ENCODE measurements at regions not wholly inside any gene's neighbourhood (a gene's known extent, or its start where the extent isn't known, plus 50 kb on each side); places are given as distances from the start of the nearest gene placed in this dataset.

DNA sequence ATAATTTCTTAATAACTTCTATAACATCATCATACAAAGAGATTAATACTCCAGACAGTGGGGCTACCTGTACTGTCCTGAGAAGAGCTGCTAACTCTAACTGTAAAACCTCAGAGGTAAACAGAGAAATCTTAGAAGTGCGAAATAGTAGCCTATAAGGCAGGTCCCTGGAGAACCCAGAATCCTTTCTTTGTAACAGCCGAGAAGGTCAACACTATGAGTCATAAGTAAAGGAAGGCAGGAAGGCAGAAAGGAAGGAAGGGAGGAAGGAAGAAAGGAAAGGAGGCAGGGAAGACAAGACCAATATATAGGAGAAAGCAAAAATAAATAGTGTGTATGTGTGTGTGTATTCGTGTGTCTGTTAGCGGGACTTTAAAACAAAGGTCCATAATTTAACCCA lies 540.6 kb downstream of the ZWINT start:
- TF ChIP-seq POLR2A (IDR thresholded peaks at IDR 0.05) (no peak), EP300 (IDR thresholded peaks at IDR 0.05) (no peak), CTCF (IDR thresholded peaks at IDR 0.05) (no peak)
- H3K4me1 ChIP-seq (ENCODE audit: insufficient read depth) = no peaks in the 10 kb centered on the region
- no peaks in the 10 kb centered on the region for H3K27me3 ChIP-seq
- DNase-seq = no peak
- WGBS, 3 donors = 81 to 91% (median 83%) methylated on average over 4 of the region's 4 CpGs
- no peaks in the 10 kb centered on the region for H3K9me3 ChIP-seq
- no peak overlapping the region for H3K4me3 ChIP-seq
- intact Hi-C loops (cut with DNase I) = no loop called here
- H3K36me3 ChIP-seq = no peaks in the 10 kb centered on the region
- no peak overlapping the region for H3K27ac ChIP-seq

- Histone ChIP-seq H3K9me3 (no peaks in the 10 kb centered on the region), H3K4me3 (no peak overlapping the region), H3K4me1 (ENCODE audit: insufficient read depth) (no peaks in the 10 kb centered on the region), H3K27me3 (no peaks in the 10 kb centered on the region), H3K27ac (no peak overlapping the region), H3K36me3 (no peaks in the 10 kb centered on the region)
- intact Hi-C loops (cut with DNase I) = no loop called here
- 72 to 84% (median 79%) methylated on average over 3 of the region's 3 CpGs for WGBS, 3 donors
- TF ChIP-seq EP300 (IDR thresholded peaks at IDR 0.05) (no peak), CTCF (IDR thresholded peaks at IDR 0.05) (no peak), POLR2A (IDR thresholded peaks at IDR 0.05) (no peak)
- DNase-seq = no peak
Observed at GRCh38 chr10:55820071-55820470, 541.0 kb downstream of the ZWINT start.

GRCh38 chr10:55813451-55814170 lies 547.4 kb downstream of the ZWINT start:
- Histone ChIP-seq H3K27ac (no peak overlapping the region), H3K4me1 (ENCODE audit: insufficient read depth) (no peaks in the 10 kb centered on the region), H3K4me3 (no peak overlapping the region), H3K9me3 (no peaks in the 10 kb centered on the region), H3K36me3 (no peaks in the 10 kb centered on the region), H3K27me3 (no peaks in the 10 kb centered on the region)
- intact Hi-C loops (cut with DNase I) = no loop called here
- TF ChIP-seq POLR2A (IDR thresholded peaks at IDR 0.05) (no peak), CTCF (IDR thresholded peaks at IDR 0.05) (no peak), EP300 (IDR thresholded peaks at IDR 0.05) (no peak)
- no peak for DNase-seq
- WGBS, 3 donors = 58 to 59% (median 58%) methylated on average over 4 of the region's 4 CpGs

GRCh38 chr10:55803055-55803454 lies 558.0 kb downstream of the ZWINT start:
- Histone ChIP-seq H3K27ac (no peak overlapping the region), H3K9me3 (no peaks in the 10 kb centered on the region), H3K4me1 (ENCODE audit: insufficient read depth) (no peaks in the 10 kb centered on the region), H3K27me3 (no peaks in the 10 kb centered on the region), H3K36me3 (no peaks in the 10 kb centered on the region), H3K4me3 (no peak overlapping the region)
- DNase-seq = no peak
- TF ChIP-seq EP300 (IDR thresholded peaks at IDR 0.05) (no peak), CTCF (IDR thresholded peaks at IDR 0.05) (no peak), POLR2A (IDR thresholded peaks at IDR 0.05) (no peak)
- intact Hi-C loops (cut with DNase I) = no loop called here

Measured in ovary (tissue), 7 donors.